ENCODE measurements at regions not wholly inside any gene's neighbourhood (a gene's known extent, or its start where the extent isn't known, plus 50 kb on each side); places are given as distances from the start of the nearest gene placed in this dataset.
"Not testable (repeated sequence)": the region's sequence is repeated elsewhere in the genome, so short reads cannot be mapped to it uniquely, and the experiment has no call there.

DNA sequence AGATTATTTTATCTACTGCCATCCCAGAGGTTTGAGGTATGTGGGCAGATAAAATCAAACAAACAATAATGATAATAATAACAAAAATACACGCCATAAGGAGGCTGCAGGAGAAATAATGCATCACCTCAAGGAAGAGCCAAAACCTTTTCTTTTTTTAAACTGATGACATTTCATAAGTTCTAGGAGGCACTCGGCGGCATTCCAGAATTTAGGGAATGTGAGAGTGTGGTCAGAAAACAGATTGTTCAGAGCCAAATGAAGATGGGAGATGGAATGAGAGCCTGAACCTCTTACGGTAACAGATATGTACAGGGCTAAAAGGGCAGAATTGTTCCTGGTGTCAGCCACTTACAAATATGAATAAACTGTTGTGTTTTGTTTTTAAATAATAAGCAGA lies 615.0 kb upstream of the CHD1 start:
- no peaks in the 10 kb centered on the region for H3K9me3 Mint-ChIP-seq
- CTCF ChIA-PET = no interaction called here
- DNase-seq (ENCODE audit: low spot score) = no peak
- TF ChIP-seq NFE2L1 (CRISPR knock-in tag; IDR thresholded peaks at IDR 0.05) = no peak
- no peak for TF ChIP-seq TP53 (CRISPR knock-in tag; IDR thresholded peaks at IDR 0.05)
- TF ChIP-seq, protein P1, sequence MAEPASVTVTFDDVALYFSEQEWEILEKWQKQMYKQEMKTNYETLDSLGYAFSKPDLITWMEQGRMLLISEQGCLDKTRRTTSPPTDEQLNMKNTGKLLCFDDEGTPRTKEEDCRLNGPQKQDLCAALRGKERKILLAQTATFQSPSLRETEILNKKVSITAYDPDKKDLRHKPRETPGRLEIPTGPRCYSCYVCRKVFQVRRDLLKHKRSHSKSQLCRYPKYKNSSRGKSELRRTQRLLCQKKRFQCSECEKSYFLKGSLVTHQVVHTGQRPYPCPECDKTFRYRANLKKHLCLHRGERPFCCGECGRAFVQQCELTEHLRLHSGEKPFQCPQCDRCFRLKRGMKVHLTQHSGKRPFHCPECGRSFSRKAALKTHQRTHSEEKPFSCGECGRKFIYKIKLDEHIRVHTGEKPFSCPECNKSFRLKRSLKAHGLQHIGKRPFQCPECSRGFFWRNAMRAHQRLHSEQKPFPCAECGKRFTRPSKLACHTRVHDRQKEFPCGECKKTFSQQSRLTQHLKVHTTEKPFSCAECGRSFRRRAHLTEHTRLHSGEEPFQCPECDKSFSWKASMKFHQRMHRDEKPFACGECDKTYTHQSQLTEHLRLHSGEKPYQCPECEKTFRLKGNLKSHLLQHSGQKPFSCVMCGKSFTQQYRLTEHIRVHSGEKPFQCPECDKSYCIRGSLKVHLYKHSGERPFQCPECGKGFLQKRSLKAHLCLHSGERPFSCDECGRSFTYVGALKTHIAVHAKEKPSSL (CRISPR knock-in tag; conservative IDR thresholded peaks at IDR 0.05) = no peak
- TF ChIP-seq, protein P2, sequence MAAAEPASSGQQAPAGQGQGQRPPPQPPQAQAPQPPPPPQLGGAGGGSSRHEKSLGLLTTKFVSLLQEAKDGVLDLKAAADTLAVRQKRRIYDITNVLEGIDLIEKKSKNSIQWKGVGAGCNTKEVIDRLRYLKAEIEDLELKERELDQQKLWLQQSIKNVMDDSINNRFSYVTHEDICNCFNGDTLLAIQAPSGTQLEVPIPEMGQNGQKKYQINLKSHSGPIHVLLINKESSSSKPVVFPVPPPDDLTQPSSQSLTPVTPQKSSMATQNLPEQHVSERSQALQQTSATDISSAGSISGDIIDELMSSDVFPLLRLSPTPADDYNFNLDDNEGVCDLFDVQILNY (CRISPR knock-in tag; IDR thresholded peaks at IDR 0.05) = no peak
- TF ChIP-seq FOXP1 (CRISPR knock-in tag; IDR thresholded peaks at IDR 0.05; ENCODE audit: borderline replicate concordance) = no peak
- TF ChIP-seq ZNF317 (CRISPR knock-in tag; IDR thresholded peaks at IDR 0.05; ENCODE audit: borderline replicate concordance, low read depth) = no peak
- TF ChIP-seq NR1H2 (CRISPR knock-in tag; IDR thresholded peaks at IDR 0.05) = no peak
- no peak for TF ChIP-seq NR2C2 (CRISPR knock-in tag; IDR thresholded peaks at IDR 0.05)
- H3K27me3 Mint-ChIP-seq (ENCODE audit: low read depth) = no peaks in the 10 kb centered on the region
- H3K36me3 Mint-ChIP-seq = no peaks in the 10 kb centered on the region
- POLR2A ChIA-PET = no interaction called here
- no peaks in the 10 kb centered on the region for H3K4me1 Mint-ChIP-seq
- H3K27ac Mint-ChIP-seq = no peak overlapping the region
- no peak overlapping the region for H3K4me3 Mint-ChIP-seq
- ATAC-seq = no peak

DNA sequence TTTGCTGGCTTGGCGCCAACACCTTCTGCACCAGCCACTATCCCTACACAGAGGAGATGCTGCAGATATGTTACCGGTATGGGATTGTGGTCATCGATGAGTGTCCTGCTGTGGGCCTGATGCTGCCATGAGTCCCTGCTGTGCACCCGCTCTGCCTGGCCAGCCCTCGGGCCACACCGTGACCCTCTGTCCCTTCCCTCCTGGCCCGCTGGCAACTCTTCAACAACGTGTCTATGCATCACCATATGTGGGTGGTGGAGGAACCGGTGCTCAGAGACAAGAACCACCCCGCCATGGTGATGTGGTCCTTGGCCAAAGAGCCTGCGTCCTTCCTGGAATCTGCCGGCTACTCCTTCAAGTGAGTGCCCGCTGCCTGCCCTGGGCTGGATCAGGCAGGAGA lies 605.4 kb upstream of the CHD1 start:
- H3K27ac Mint-ChIP-seq; H3K27me3 Mint-ChIP-seq (ENCODE audit: low read depth); CTCF ChIA-PET; H3K36me3 Mint-ChIP-seq; POLR2A ChIA-PET; H3K4me3 Mint-ChIP-seq; ATAC-seq; H3K9me3 Mint-ChIP-seq; H3K4me1 Mint-ChIP-seq; DNase-seq (ENCODE audit: low spot score): not testable (repeated sequence)

DNA sequence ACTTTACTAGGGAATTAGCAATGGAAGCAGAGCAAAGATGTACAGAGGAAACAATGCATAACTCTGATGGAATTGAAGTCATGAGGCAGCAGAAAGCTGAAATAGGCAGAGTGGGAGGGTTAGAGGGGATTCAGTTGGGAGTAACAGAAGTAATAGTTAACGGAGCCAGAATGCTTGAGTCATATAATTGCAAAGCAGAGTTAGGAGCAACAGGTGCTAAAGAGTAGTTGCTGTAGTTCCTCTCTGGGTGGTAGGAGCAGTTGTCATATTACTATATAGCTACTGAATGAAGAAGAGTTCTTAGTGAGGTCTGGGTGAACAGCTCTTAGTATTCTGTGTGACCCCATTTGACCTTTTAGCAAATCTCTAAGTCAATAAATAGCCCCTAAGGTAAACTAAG lies 592.9 kb upstream of the CHD1 start:
- H3K9me3 Mint-ChIP-seq; CTCF ChIA-PET; ATAC-seq; H3K27me3 Mint-ChIP-seq (ENCODE audit: low read depth); H3K36me3 Mint-ChIP-seq; DNase-seq (ENCODE audit: low spot score); H3K4me3 Mint-ChIP-seq; POLR2A ChIA-PET; H3K4me1 Mint-ChIP-seq; H3K27ac Mint-ChIP-seq: not testable (repeated sequence)

DNA sequence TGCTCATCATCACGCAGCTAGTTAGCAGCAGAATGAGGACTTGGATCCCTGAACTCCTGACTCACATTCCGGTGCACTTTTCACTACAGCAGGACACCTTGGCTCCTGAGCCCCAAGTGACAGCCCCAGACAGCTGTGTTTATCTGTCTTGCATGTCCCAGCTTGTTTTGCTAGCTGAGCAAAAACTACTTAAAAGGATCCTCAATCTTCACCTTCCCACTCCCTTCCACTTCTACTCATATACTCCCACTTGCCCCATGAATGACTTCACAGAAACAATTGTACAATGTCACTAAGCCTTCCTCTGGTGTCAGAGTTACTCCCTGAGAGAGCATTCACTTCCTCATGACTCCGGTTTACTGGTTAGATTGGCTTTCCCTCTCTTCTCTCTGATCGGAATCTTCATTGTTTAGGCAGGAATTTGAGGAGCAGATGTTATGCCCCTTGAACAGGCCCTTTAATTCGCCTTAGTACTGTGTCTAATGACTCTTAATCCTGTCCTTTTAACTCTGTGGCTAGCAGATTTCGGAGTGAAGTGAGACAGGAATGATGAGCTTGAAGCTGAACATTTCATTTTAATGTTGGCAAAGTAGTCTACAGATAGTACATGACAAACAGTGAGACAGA lies 587.2 kb upstream of the CHD1 start:
- H3K4me3 Mint-ChIP-seq; H3K36me3 Mint-ChIP-seq; POLR2A ChIA-PET; H3K4me1 Mint-ChIP-seq; H3K27ac Mint-ChIP-seq; CTCF ChIA-PET; DNase-seq (ENCODE audit: low spot score); H3K9me3 Mint-ChIP-seq; H3K27me3 Mint-ChIP-seq (ENCODE audit: low read depth); ATAC-seq: not testable (repeated sequence)

DNA sequence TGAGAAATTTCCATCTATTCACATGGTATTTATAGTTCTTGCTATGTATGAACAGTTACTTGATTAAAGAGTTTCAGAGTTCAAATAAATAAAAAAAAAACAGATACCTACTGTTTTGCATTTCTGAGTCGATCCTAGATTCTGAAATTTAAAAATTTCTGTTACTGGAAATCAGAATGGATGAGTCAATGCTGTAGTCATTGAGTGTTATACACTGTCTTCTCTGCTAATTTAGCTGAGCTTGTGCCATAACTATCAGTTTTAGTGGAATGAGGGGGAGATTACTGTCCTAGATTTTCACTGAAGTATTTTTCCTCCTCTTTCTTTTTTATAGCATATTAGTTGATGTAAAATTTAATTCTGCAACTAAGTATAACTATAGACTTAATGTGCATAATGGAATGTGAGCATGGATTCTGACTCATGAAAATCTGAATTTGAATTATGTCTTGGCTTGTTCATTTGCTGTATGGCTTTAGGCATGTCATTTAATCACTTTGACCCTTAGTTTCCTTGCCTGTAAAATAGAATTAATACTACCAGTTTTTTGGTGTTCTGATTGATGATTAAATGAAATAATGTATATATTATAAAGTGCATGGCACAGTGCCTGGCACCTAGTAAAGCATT lies 581.5 kb upstream of the CHD1 start:
- H3K4me1 Mint-ChIP-seq; POLR2A ChIA-PET; H3K4me3 Mint-ChIP-seq; H3K27me3 Mint-ChIP-seq (ENCODE audit: low read depth); ATAC-seq; CTCF ChIA-PET; DNase-seq (ENCODE audit: low spot score); H3K27ac Mint-ChIP-seq: not testable (repeated sequence)
- peaks cover 19% of the 10 kb centered on the region for H3K9me3 Mint-ChIP-seq
- peaks cover 15% of the 10 kb centered on the region for H3K36me3 Mint-ChIP-seq

DNA sequence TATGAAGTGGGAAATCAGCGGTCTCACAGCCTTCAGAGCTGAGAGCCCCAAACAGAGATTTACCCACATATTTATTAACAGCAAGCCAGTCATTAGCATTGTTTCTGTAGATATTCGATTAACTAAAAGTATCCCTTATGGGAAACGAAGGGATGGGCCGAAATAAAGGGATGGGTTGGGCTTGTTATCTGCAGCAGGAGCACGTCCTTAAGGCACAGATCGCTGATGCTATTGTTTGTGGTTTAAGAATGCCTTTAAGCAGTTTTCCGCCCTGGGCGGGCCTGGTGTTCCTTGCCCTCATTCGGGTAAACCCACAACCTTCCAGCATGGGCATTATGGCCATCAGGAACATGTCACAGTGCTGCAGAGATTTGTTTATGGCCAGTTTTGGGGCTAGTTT lies 580.3 kb upstream of the CHD1 start:
- H3K9me3 Mint-ChIP-seq = peaks cover 19% of the 10 kb centered on the region
- ATAC-seq; H3K4me3 Mint-ChIP-seq; DNase-seq (ENCODE audit: low spot score); H3K27me3 Mint-ChIP-seq (ENCODE audit: low read depth); CTCF ChIA-PET; POLR2A ChIA-PET; H3K27ac Mint-ChIP-seq; H3K4me1 Mint-ChIP-seq: not testable (repeated sequence)
- H3K36me3 Mint-ChIP-seq = peaks cover 15% of the 10 kb centered on the region

DNA sequence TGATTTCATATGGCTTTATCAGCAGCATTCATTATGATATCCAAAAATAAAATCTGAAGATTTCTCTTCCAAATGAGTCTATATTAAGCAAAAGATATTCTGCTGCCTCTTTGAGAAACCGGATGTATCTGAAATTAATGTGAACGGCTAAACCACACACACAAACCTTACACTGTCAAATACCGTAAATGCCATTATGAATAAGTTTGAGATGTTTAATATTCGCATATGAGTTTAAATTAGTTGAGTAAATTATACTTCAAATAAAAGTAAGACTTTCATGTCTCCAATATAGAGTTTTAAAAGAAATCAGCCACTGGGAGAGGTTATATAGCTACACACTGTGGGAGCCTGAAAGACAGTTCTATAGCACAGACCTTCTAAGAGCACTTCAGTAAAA lies 566.6 kb upstream of the CHD1 start:
- CTCF ChIA-PET, H3K27ac Mint-ChIP-seq: not testable (repeated sequence)

DNA sequence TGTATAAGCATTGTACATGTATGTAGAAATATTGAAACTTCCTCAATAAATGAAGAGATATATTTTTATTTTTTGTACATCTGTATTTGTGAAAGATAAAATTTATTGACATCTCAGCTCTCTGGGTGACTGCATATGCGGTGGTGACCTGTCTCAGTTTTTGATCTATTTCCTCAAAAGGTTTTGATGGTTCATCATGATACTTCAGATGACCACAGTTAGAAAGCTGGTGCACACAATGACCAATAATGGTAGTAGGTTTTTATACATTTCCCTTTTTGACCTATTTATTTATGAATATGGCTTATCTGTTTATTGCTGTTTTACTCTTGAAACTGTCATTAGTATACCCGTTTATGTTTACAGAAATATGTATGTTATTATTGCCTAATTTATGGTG lies 549.6 kb upstream of the CHD1 start:
- H3K4me1 Mint-ChIP-seq; H3K27ac Mint-ChIP-seq; POLR2A ChIA-PET; DNase-seq (ENCODE audit: low spot score); CTCF ChIA-PET; H3K9me3 Mint-ChIP-seq; H3K4me3 Mint-ChIP-seq; H3K27me3 Mint-ChIP-seq (ENCODE audit: low read depth); ATAC-seq; H3K36me3 Mint-ChIP-seq: not testable (repeated sequence)

More for the DNA sequence above, 566.6 kb upstream of the CHD1 start:
- ATAC-seq; H3K9me3 Mint-ChIP-seq; H3K36me3 Mint-ChIP-seq; H3K4me3 Mint-ChIP-seq; DNase-seq (ENCODE audit: low spot score); POLR2A ChIA-PET; H3K27me3 Mint-ChIP-seq (ENCODE audit: low read depth): not testable (repeated sequence)
- peaks cover 12% of the 10 kb centered on the region for H3K4me1 Mint-ChIP-seq

DNA sequence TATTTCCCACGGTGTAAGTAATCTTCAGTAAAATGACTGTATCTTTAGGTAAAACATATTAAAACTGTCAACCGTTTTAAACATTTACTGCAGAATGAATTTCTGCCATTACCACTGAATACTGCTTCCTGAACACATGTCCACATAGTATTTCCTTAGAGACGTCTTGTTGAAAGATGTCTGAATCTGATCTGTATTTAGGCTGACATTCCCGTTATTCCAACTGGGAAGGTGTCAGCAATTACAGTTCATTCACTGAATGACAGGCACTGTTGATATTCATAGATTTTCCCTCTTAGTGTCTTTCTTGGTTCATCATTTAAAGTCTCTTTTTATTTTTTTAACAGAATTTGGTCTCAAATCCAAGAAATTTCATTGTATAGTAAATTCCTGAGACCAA lies 544.5 kb upstream of the CHD1 start:
- ATAC-seq; H3K4me1 Mint-ChIP-seq; H3K4me3 Mint-ChIP-seq; H3K9me3 Mint-ChIP-seq; CTCF ChIA-PET; H3K27ac Mint-ChIP-seq; H3K27me3 Mint-ChIP-seq (ENCODE audit: low read depth); POLR2A ChIA-PET; DNase-seq (ENCODE audit: low spot score); H3K36me3 Mint-ChIP-seq: not testable (repeated sequence)

DNA sequence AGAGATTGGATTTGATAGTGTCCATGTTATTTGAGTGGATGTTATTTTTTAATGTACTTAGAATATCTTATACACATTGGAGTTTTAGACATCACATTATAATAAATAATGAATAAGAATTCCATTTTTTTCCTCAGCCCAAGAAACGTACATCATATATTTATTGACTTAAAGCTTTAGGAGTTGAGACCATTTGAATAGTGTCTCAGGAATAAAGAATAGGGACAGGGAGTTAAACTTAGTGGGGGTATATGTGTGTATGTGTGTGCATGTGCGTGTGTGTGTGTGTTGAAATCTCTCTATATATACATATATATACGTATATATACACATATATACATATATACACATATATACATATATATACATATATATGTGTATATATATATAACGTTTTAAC lies 542.9 kb upstream of the CHD1 start:
- H3K36me3 Mint-ChIP-seq; H3K9me3 Mint-ChIP-seq; CTCF ChIA-PET; H3K27ac Mint-ChIP-seq; POLR2A ChIA-PET; H3K4me1 Mint-ChIP-seq; H3K4me3 Mint-ChIP-seq; ATAC-seq; H3K27me3 Mint-ChIP-seq (ENCODE audit: low read depth); DNase-seq (ENCODE audit: low spot score): not testable (repeated sequence)

Data from WTC11 (cell line).